ENCODE measurements at regions not wholly inside any gene's neighbourhood (a gene's known extent, or its start where the extent isn't known, plus 50 kb on each side); places are given as distances from the start of the nearest gene placed in this dataset.
"Not testable (repeated sequence)": the region's sequence is repeated elsewhere in the genome, so short reads cannot be mapped to it uniquely, and the experiment has no call there.

GRCh38 chr16:29120680-29121079, 135.8 kb downstream of the LAT start:
- not testable (repeated sequence) for TF ChIP-seq BCL11B (tag by site-specific recombination; IDR thresholded peaks at IDR 0.05; ENCODE audit: low read depth); ZBTB17 (tag by site-specific recombination; IDR thresholded peaks at IDR 0.05); ZSCAN16 (tag by site-specific recombination; IDR thresholded peaks at IDR 0.05); KLF9 (tag by site-specific recombination; IDR thresholded peaks at IDR 0.05; ENCODE audit: low read depth); ATF2 (tag by site-specific recombination; IDR thresholded peaks at IDR 0.05; ENCODE audit: low read depth); REPIN1 (tag by site-specific recombination; IDR thresholded peaks at IDR 0.05; ENCODE audit: low read depth); ZNF580 (tag by site-specific recombination; IDR thresholded peaks at IDR 0.05); SETDB1 (IDR thresholded peaks at IDR 0.05; ENCODE audit: insufficient read length, low read length); ZBTB8A (tag by site-specific recombination; IDR thresholded peaks at IDR 0.05)
- TF ChIP-seq, protein P1, sequence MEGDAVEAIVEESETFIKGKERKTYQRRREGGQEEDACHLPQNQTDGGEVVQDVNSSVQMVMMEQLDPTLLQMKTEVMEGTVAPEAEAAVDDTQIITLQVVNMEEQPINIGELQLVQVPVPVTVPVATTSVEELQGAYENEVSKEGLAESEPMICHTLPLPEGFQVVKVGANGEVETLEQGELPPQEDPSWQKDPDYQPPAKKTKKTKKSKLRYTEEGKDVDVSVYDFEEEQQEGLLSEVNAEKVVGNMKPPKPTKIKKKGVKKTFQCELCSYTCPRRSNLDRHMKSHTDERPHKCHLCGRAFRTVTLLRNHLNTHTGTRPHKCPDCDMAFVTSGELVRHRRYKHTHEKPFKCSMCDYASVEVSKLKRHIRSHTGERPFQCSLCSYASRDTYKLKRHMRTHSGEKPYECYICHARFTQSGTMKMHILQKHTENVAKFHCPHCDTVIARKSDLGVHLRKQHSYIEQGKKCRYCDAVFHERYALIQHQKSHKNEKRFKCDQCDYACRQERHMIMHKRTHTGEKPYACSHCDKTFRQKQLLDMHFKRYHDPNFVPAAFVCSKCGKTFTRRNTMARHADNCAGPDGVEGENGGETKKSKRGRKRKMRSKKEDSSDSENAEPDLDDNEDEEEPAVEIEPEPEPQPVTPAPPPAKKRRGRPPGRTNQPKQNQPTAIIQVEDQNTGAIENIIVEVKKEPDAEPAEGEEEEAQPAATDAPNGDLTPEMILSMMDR (tag by site-specific recombination; IDR thresholded peaks at IDR 0.05): not testable (repeated sequence)
